GM23338 (cell line): ENCODE measurements at regions not wholly inside any gene's neighbourhood (a gene's known extent, or its start where the extent isn't known, plus 50 kb on each side); places are given as distances from the start of the nearest gene placed in this dataset.

Experiments
- ATAC-seq: fragments of 200-7000 bp; cut with Tn5 transposase; 3 replicates; pipeline ENCODE4 v1.9.1; 2020
- DNase-seq: peaks from one replicate; pipeline ENCODE4 v3.0.0-alpha.2; 2015; ENCODE audit warnings: low spot score
- H2AFZ ChIP-seq: fragments of 200-600 bp; sonication (generic); 2 replicates; pipeline ENCODE4 v1.8.0; 2016; ENCODE audit warnings: antibody characterized with exemption, mild to moderate bottlenecking, moderate library complexity
- H3F3A ChIP-seq: fragments of 200-600 bp; sonication (generic); replicated peaks from 2 replicates; pipeline ENCODE4 v1.8.0; 2017; ENCODE audit warnings: antibody characterized with exemption, mixed run types, low read depth
- H3K27ac ChIP-seq: fragments of 200-600 bp; sonication (generic); 2 replicates; pipeline ENCODE4 v1.6.1; 2016; ENCODE audit warnings: low read depth
- H3K27me3 ChIP-seq: fragments of 200-600 bp; sonication (generic); 2 replicates; pipeline ENCODE4 v1.8.0; 2016; ENCODE audit warnings: mild to moderate bottlenecking, mixed run types, moderate library complexity; ENCODE audit not compliant: insufficient read depth
- H3K36me3 ChIP-seq: fragments of 200-600 bp; sonication (generic); 2 replicates; pipeline ENCODE4 v1.8.0; 2016; ENCODE audit warnings: mild to moderate bottlenecking; ENCODE audit not compliant: insufficient read depth
- H3K4me1 ChIP-seq: fragments of 200-600 bp; sonication (generic); 2 replicates; pipeline ENCODE4 v1.8.0; 2016; ENCODE audit warnings: mild to moderate bottlenecking, moderate library complexity; ENCODE audit not compliant: insufficient read depth
- H3K4me2 ChIP-seq: fragments of 200-600 bp; sonication (generic); 2 replicates; pipeline ENCODE4 v1.7.1; 2017; ENCODE audit warnings: mixed run types
- H3K4me3 ChIP-seq: fragments of 200-600 bp; sonication (generic); 2 replicates; pipeline ENCODE4 v1.6.1; 2016; ENCODE audit warnings: mixed run types
- H3K79me2 ChIP-seq: fragments of 200-600 bp; sonication (generic); replicated peaks from 2 replicates; pipeline ENCODE4 v1.8.0; 2017; ENCODE audit warnings: mild to moderate bottlenecking; ENCODE audit not compliant: insufficient read depth
- H3K9me2 ChIP-seq: fragments of 200-600 bp; sonication (generic); 2 replicates; pipeline ENCODE4 v1.8.0; 2017; ENCODE audit not compliant: insufficient read depth
- H4K20me1 ChIP-seq: fragments of 200-600 bp; sonication (generic); replicated peaks from 2 replicates; pipeline ENCODE4 v1.8.0; 2017; ENCODE audit warnings: mild to moderate bottlenecking; ENCODE audit not compliant: insufficient read depth
- H3K27ac Mint-ChIP-seq: 2 replicates; pipeline ENCODE4 v1.8.0; 2020; ENCODE audit warnings: inconsistent platforms, mild to moderate bottlenecking, moderate library complexity, mixed read lengths
- H3K27me3 Mint-ChIP-seq: 3 replicates; pipeline ENCODE4 v1.8.0; 2022; ENCODE audit warnings: low read depth, mild to moderate bottlenecking, moderate library complexity, mixed read lengths, inconsistent platforms; ENCODE audit not compliant: insufficient read depth, poor library complexity
- H3K36me3 Mint-ChIP-seq: 3 replicates; pipeline ENCODE4 v1.8.0; 2021; ENCODE audit warnings: low read depth, mild to moderate bottlenecking, inconsistent platforms, moderate library complexity, mixed read lengths
- H3K4me1 Mint-ChIP-seq: 3 replicates; pipeline ENCODE4 v1.8.0; 2020; ENCODE audit warnings: mild to moderate bottlenecking, inconsistent platforms, mixed read lengths
- H3K4me3 Mint-ChIP-seq: 3 replicates; pipeline ENCODE4 v1.8.0; 2021; ENCODE audit warnings: moderate library complexity, mild to moderate bottlenecking, inconsistent platforms, mixed read lengths
- H3K9me3 Mint-ChIP-seq: 3 replicates; pipeline ENCODE4 v1.8.0; 2020; ENCODE audit warnings: moderate library complexity, mild to moderate bottlenecking, inconsistent platforms, mixed read lengths
- CREB1 ChIP-seq: fragments of 250-450 bp; sonication (Bioruptor Pico); IDR thresholded peaks from 2 replicates; pipeline ENCODE4 v1.5.0; 2020; ENCODE audit warnings: low read depth, mild to moderate bottlenecking, moderate library complexity
- CTCF ChIP-seq, 2 experiments: fragments of 200-600 bp in 1 of 2; sonication (generic) in 1 of 2; conservative IDR thresholded peaks; 2 replicates each; pipeline versions ENCODE4 v1.5.1 to v1.6.1; 2016 to 2017; ENCODE audit warnings: antibody characterized with exemption in 2 of 2, low read depth in 2 of 2, mild to moderate bottlenecking in 2 of 2, moderate library complexity in 1 of 2
- ETS1 ChIP-seq: IDR thresholded peaks from 2 replicates; pipeline ENCODE4 v1.6.1; 2016; ENCODE audit warnings: antibody characterized with exemption
- EZH2 ChIP-seq: fragments of 200-600 bp; sonication (generic); IDR thresholded peaks from one replicate; pipeline ENCODE4 v1.8.0; 2017; ENCODE audit warnings: antibody characterized with exemption, mild to moderate bottlenecking, low read depth; ENCODE audit not compliant: unreplicated experiment
- EZH2phosphoT487 ChIP-seq: fragments of 200-600 bp; sonication (generic); IDR thresholded peaks from one replicate; pipeline ENCODE4 v1.8.1; 2018; ENCODE audit warnings: antibody characterized with exemption; ENCODE audit not compliant: unreplicated experiment
- JUNB ChIP-seq: IDR thresholded peaks from one replicate; pipeline ENCODE4 v1.6.1; 2016; ENCODE audit warnings: antibody characterized with exemption; ENCODE audit not compliant: unreplicated experiment
- NANOG ChIP-seq: IDR thresholded peaks from 2 replicates; pipeline ENCODE4 v1.6.1; 2016; ENCODE audit warnings: antibody characterized with exemption, borderline replicate concordance
- POLR2AphosphoS5 ChIP-seq: IDR thresholded peaks from 2 replicates; pipeline ENCODE4 v1.6.1; 2016; ENCODE audit warnings: antibody characterized with exemption, low read depth
- STAT1 ChIP-seq: IDR thresholded peaks from one replicate; pipeline ENCODE4 v1.6.1; 2016; ENCODE audit warnings: antibody characterized with exemption; ENCODE audit not compliant: unreplicated experiment
- ZNF114 ChIP-seq: fragments of 250-450 bp; sonication (Bioruptor Pico); IDR thresholded peaks from 2 replicates; pipeline ENCODE4 v1.5.0; 2020; ENCODE audit warnings: mild to moderate bottlenecking, moderate library complexity
- ZNF331 ChIP-seq: fragments of 250-450 bp; sonication (Bioruptor Pico); IDR thresholded peaks from 2 replicates; pipeline ENCODE4 v1.5.0; 2020; ENCODE audit warnings: low read depth, mild to moderate bottlenecking, moderate library complexity
- ZNF462 ChIP-seq: fragments of 250-450 bp; sonication (Bioruptor Pico); IDR thresholded peaks from 2 replicates; pipeline ENCODE4 v1.5.0; 2020; ENCODE audit warnings: mild to moderate bottlenecking, moderate library complexity

GRCh38 chr14:21923820-21924219 is 250.2 kb upstream of the OR4E1 start:
- H3K9me2 ChIP-seq = no peaks in the 10 kb centered on the region
- H2AFZ ChIP-seq = no peak overlapping the region
- Mint-ChIP-seq H3K4me3 (no peak overlapping the region), H3K27me3 (no peaks in the 10 kb centered on the region), H3K9me3 (no peaks in the 10 kb centered on the region), H3K4me1 (peaks cover 6% of the 10 kb centered on the region; the same call in 2 of the 3 replicates), H3K36me3 (no peaks in the 10 kb centered on the region), H3K27ac (no peak overlapping the region)
- no peaks in the 10 kb centered on the region for H3K36me3 ChIP-seq
- DNase-seq (no peak), ATAC-seq (no peak)
- H3K27ac ChIP-seq = no peak overlapping the region
- H3K27me3 ChIP-seq = no peaks in the 10 kb centered on the region
- no peak overlapping the region for H3K4me2 ChIP-seq
- H3F3A ChIP-seq = no peaks in the 10 kb centered on the region
- H3K4me1 ChIP-seq = no peaks in the 10 kb centered on the region
- no peaks in the 10 kb centered on the region for H3K79me2 ChIP-seq
- H3K4me3 ChIP-seq = no peak overlapping the region
- no peaks in the 10 kb centered on the region for H4K20me1 ChIP-seq
- no peak for TF ChIP-seq EZH2phosphoT487
- no peak for TF ChIP-seq NANOG
- TF ChIP-seq ETS1 = no peak
- no peak for TF ChIP-seq ZNF331 (CRISPR knock-in tag)

GRCh38 chr14:21921453-21921852 is 247.8 kb upstream of the OR4E1 start:
- Mint-ChIP-seq H3K27me3 (no peaks in the 10 kb centered on the region), H3K9me3 (no peaks in the 10 kb centered on the region), H3K4me3 (no peak overlapping the region), H3K4me1 (no peaks in the 10 kb centered on the region), H3K27ac (no peak overlapping the region), H3K36me3 (no peaks in the 10 kb centered on the region)
- H3K4me2 ChIP-seq = no peak overlapping the region
- H4K20me1 ChIP-seq = no peaks in the 10 kb centered on the region
- no peaks in the 10 kb centered on the region for H3K27me3 ChIP-seq
- H3K36me3 ChIP-seq = no peaks in the 10 kb centered on the region
- no peak overlapping the region for H3K4me3 ChIP-seq
- DNase-seq (no peak), ATAC-seq (no peak)
- no peaks in the 10 kb centered on the region for H3K9me2 ChIP-seq
- H3K4me1 ChIP-seq = no peaks in the 10 kb centered on the region
- no peaks in the 10 kb centered on the region for H3K79me2 ChIP-seq
- H3K27ac ChIP-seq = no peak overlapping the region
- no peak overlapping the region for H2AFZ ChIP-seq
- H3F3A ChIP-seq = no peaks in the 10 kb centered on the region
- TF ChIP-seq STAT1 (no peak), CREB1 (CRISPR knock-in tag) (no peak), EZH2phosphoT487 (no peak), NANOG (no peak), ETS1 (no peak), JUNB (no peak), POLR2AphosphoS5 (no peak), ZNF114 (no peak), ZNF462 (no peak), CTCF (conservative IDR thresholded peaks at IDR 0.05; ENCODE audit: low read depth in 2 of 2) (no peak), ZNF331 (CRISPR knock-in tag) (no peak), EZH2 (no peak)
